T-helper 17 cell (primary cell): ENCODE measurements at regions not wholly inside any gene's neighbourhood (a gene's known extent, or its start where the extent isn't known, plus 50 kb on each side); places are given as distances from the start of the nearest gene placed in this dataset.

Experiments
- ATAC-seq: fragments of 150-1000 bp; cut with Tn5 transposase; 2 replicates; pipeline ENCODE4 v1.10.0; 2021; ENCODE audit warnings: mild to moderate bottlenecking, moderate library complexity
- DNase-seq, 3 donors: peaks; one replicate each; pipeline versions ENCODE4 v3.0.0 to v3.0.0-alpha.2; 2020 to 2021
- H3K9me3 ChIP-seq: one replicate; pipeline ENCODE4 v1.7.0; 2013; ENCODE audit warnings: low read length, mild to moderate bottlenecking; ENCODE audit not compliant: control insufficient read depth, poor library complexity, severe bottlenecking
- H3K27ac Mint-ChIP-seq: one replicate; pipeline ENCODE4 v1.8.0; 2022; ENCODE audit warnings: mild to moderate bottlenecking, moderate library complexity, mixed read lengths
- H3K27me3 Mint-ChIP-seq: one replicate; pipeline ENCODE4 v1.8.0; 2022; ENCODE audit warnings: mixed read lengths
- H3K36me3 Mint-ChIP-seq: one replicate; pipeline ENCODE4 v1.8.0; 2022; ENCODE audit warnings: low read depth, mixed read lengths
- H3K4me1 Mint-ChIP-seq: one replicate; pipeline ENCODE4 v1.8.0; 2022; ENCODE audit warnings: mild to moderate bottlenecking, mixed read lengths
- H3K4me3 Mint-ChIP-seq: one replicate; pipeline ENCODE4 v1.8.0; 2022; ENCODE audit warnings: mild to moderate bottlenecking, moderate library complexity, mixed read lengths

- no peak overlapping the region for H3K4me3 Mint-ChIP-seq
- no peak for ATAC-seq
- DNase-seq = no peak
- H3K4me1 Mint-ChIP-seq = no peaks in the 10 kb centered on the region
- H3K9me3 ChIP-seq = no peaks in the 10 kb centered on the region
- H3K27ac Mint-ChIP-seq = no peak overlapping the region
- H3K27me3 Mint-ChIP-seq = peaks cover 4% of the 10 kb centered on the region
- no peaks in the 10 kb centered on the region for H3K36me3 Mint-ChIP-seq
Observed at GRCh38 chr20:39549733-39550132, 587.6 kb downstream of the DHX35 start.

GRCh38 chr20:39547546-39548408 is 585.6 kb downstream of the DHX35 start:
- ATAC-seq = no peak
- Mint-ChIP-seq H3K4me3 (no peak overlapping the region), H3K27ac (no peak overlapping the region)

GRCh38 chr20:39541136-39541803 is 579.1 kb downstream of the DHX35 start:
- Mint-ChIP-seq H3K36me3 (no peaks in the 10 kb centered on the region), H3K27ac (no peak overlapping the region), H3K27me3 (no peaks in the 10 kb centered on the region), H3K4me1 (no peaks in the 10 kb centered on the region), H3K4me3 (no peak overlapping the region)
- no peak for DNase-seq
- no peak for ATAC-seq
- H3K9me3 ChIP-seq = no peaks in the 10 kb centered on the region

More at GRCh38 chr20:39547546-39548408, 585.6 kb downstream of the DHX35 start:
- no peak for DNase-seq
- Mint-ChIP-seq H3K27me3 (peaks cover 4% of the 10 kb centered on the region), H3K4me1 (no peaks in the 10 kb centered on the region), H3K36me3 (no peaks in the 10 kb centered on the region)
- H3K9me3 ChIP-seq = no peaks in the 10 kb centered on the region

- Mint-ChIP-seq H3K27me3 (peaks cover 7% of the 10 kb centered on the region), H3K4me1 (no peaks in the 10 kb centered on the region), H3K4me3 (no peak overlapping the region), H3K36me3 (no peaks in the 10 kb centered on the region), H3K27ac (no peak overlapping the region)
- H3K9me3 ChIP-seq = no peaks in the 10 kb centered on the region
- no peak for ATAC-seq
- no peak for DNase-seq
Observed at GRCh38 chr20:39538317-39538716, 576.2 kb downstream of the DHX35 start.

- Mint-ChIP-seq H3K36me3 (no peaks in the 10 kb centered on the region), H3K27me3 (peaks cover 7% of the 10 kb centered on the region), H3K4me3 (no peak overlapping the region), H3K27ac (no peak overlapping the region), H3K4me1 (no peaks in the 10 kb centered on the region)
- no peak for ATAC-seq
- H3K9me3 ChIP-seq = no peaks in the 10 kb centered on the region
- DNase-seq = no peak
Observed at GRCh38 chr20:39535301-39535700, 573.2 kb downstream of the DHX35 start.

- DNase-seq (no peak), ATAC-seq (no peak)
- H3K27me3 Mint-ChIP-seq = peaks cover 7% of the 10 kb centered on the region
- H3K9me3 ChIP-seq = no peaks in the 10 kb centered on the region
- H3K36me3 Mint-ChIP-seq = no peaks in the 10 kb centered on the region
- H3K4me3 Mint-ChIP-seq = no peak overlapping the region
- H3K4me1 Mint-ChIP-seq = no peaks in the 10 kb centered on the region
- no peak overlapping the region for H3K27ac Mint-ChIP-seq
Observed at GRCh38 chr20:39534846-39535245, 572.7 kb downstream of the DHX35 start.

GRCh38 chr20:39533858-39534257 is 571.7 kb downstream of the DHX35 start:
- no peaks in the 10 kb centered on the region for H3K36me3 Mint-ChIP-seq
- H3K27me3 Mint-ChIP-seq = peaks cover 7% of the 10 kb centered on the region
- H3K4me1 Mint-ChIP-seq = no peaks in the 10 kb centered on the region
- H3K9me3 ChIP-seq = no peaks in the 10 kb centered on the region
- DNase-seq (no peak), ATAC-seq (no peak)
- no peak overlapping the region for H3K4me3 Mint-ChIP-seq
- H3K27ac Mint-ChIP-seq = no peak overlapping the region

- no peak overlapping the region for H3K27ac Mint-ChIP-seq
- H3K4me3 Mint-ChIP-seq = no peak overlapping the region
- no peak for ATAC-seq
Observed at GRCh38 chr20:39532205-39532604, 570.1 kb downstream of the DHX35 start.

GRCh38 chr20:39528436-39528835 is 566.3 kb downstream of the DHX35 start:
- no peak overlapping the region for H3K27ac Mint-ChIP-seq
- H3K4me1 Mint-ChIP-seq = no peaks in the 10 kb centered on the region
- H3K9me3 ChIP-seq = no peaks in the 10 kb centered on the region
- H3K27me3 Mint-ChIP-seq = no peaks in the 10 kb centered on the region
- H3K4me3 Mint-ChIP-seq = no peak overlapping the region
- H3K36me3 Mint-ChIP-seq = no peaks in the 10 kb centered on the region
- DNase-seq (no peak), ATAC-seq (no peak)

More at GRCh38 chr20:39532205-39532604, 570.1 kb downstream of the DHX35 start:
- H3K4me1 Mint-ChIP-seq = no peaks in the 10 kb centered on the region
- no peak for DNase-seq
- H3K36me3 Mint-ChIP-seq = no peaks in the 10 kb centered on the region
- no peaks in the 10 kb centered on the region for H3K9me3 ChIP-seq
- H3K27me3 Mint-ChIP-seq = peaks cover 7% of the 10 kb centered on the region

GRCh38 chr20:39524371-39524911 is 562.3 kb downstream of the DHX35 start:
- ATAC-seq (no peak), DNase-seq (no peak)
- Mint-ChIP-seq H3K36me3 (no peaks in the 10 kb centered on the region), H3K4me3 (no peak overlapping the region), H3K27ac (no peak overlapping the region), H3K27me3 (no peaks in the 10 kb centered on the region), H3K4me1 (no peaks in the 10 kb centered on the region)
- no peaks in the 10 kb centered on the region for H3K9me3 ChIP-seq

GRCh38 chr20:39523405-39523804 is 561.3 kb downstream of the DHX35 start:
- Mint-ChIP-seq H3K4me1 (no peaks in the 10 kb centered on the region), H3K36me3 (no peaks in the 10 kb centered on the region), H3K27ac (no peak overlapping the region), H3K4me3 (no peak overlapping the region), H3K27me3 (no peaks in the 10 kb centered on the region)
- H3K9me3 ChIP-seq = no peaks in the 10 kb centered on the region
- ATAC-seq (no peak), DNase-seq (no peak)

GRCh38 chr20:39518654-39519053 is 556.5 kb downstream of the DHX35 start:
- no peaks in the 10 kb centered on the region for H3K9me3 ChIP-seq
- Mint-ChIP-seq H3K27ac (no peak overlapping the region), H3K27me3 (no peaks in the 10 kb centered on the region), H3K4me3 (no peak overlapping the region), H3K4me1 (no peaks in the 10 kb centered on the region), H3K36me3 (no peaks in the 10 kb centered on the region)
- no peak for DNase-seq
- no peak for ATAC-seq

GRCh38 chr20:39516964-39517363 is 554.8 kb downstream of the DHX35 start:
- Mint-ChIP-seq H3K27ac (no peak overlapping the region), H3K4me1 (no peaks in the 10 kb centered on the region), H3K36me3 (no peaks in the 10 kb centered on the region), H3K4me3 (no peak overlapping the region), H3K27me3 (no peaks in the 10 kb centered on the region)
- H3K9me3 ChIP-seq = no peaks in the 10 kb centered on the region
- ATAC-seq (no peak), DNase-seq (no peak)
